HG03565 (cell line): ENCODE measurements at regions not wholly inside any gene's neighbourhood (a gene's known extent, or its start where the extent isn't known, plus 50 kb on each side); places are given as distances from the start of the nearest gene placed in this dataset.

Experiments
- ATAC-seq: cut with Tn5 transposase; IDR thresholded peaks from one replicate; pipeline ENCODE4 v1.9.1; 2021; ENCODE audit warnings: mild to moderate bottlenecking, moderate library complexity; ENCODE audit not compliant: unreplicated experiment

GRCh38 chr20:12414446-12415274, 497.0 kb downstream of the BTBD3 start:
- no peak for ATAC-seq

- no peak for ATAC-seq
Measured at GRCh38 chr20:12416281-12416680, 498.6 kb downstream of the BTBD3 start.

GRCh38 chr20:12433724-12434123, 516.0 kb downstream of the BTBD3 start:
- ATAC-seq = no peak

- ATAC-seq = no peak
Measured at GRCh38 chr20:12434672-12435071, 517.0 kb downstream of the BTBD3 start.

GRCh38 chr20:12435268-12435667, 517.6 kb downstream of the BTBD3 start:
- ATAC-seq = no peak

- ATAC-seq = no peak
Measured at GRCh38 chr20:12453711-12454110, 536.0 kb downstream of the BTBD3 start.

GRCh38 chr20:12455148-12455547, 537.5 kb downstream of the BTBD3 start:
- no peak for ATAC-seq

GRCh38 chr20:12458241-12458640, 540.5 kb downstream of the BTBD3 start:
- ATAC-seq = no peak

GRCh38 chr20:12464036-12464435, 544.7 kb upstream of the SPTLC3 start:
- no peak for ATAC-seq

GRCh38 chr20:12466915-12467314, 541.9 kb upstream of the SPTLC3 start:
- no peak for ATAC-seq

- ATAC-seq = no peak
Measured at GRCh38 chr20:12467758-12468157, 541.0 kb upstream of the SPTLC3 start.

- no peak for ATAC-seq
Measured at GRCh38 chr20:12482661-12483060, 526.1 kb upstream of the SPTLC3 start.

- ATAC-seq = no peak
Measured at GRCh38 chr20:12502443-12502842, 506.3 kb upstream of the SPTLC3 start.

- no peak for ATAC-seq
Measured at GRCh38 chr20:12504779-12505178, 504.0 kb upstream of the SPTLC3 start.

GRCh38 chr20:12511499-12511898, 497.3 kb upstream of the SPTLC3 start:
- no peak for ATAC-seq

- no peak for ATAC-seq
Measured at GRCh38 chr20:12512755-12513154, 496.0 kb upstream of the SPTLC3 start.

GRCh38 chr20:12528104-12528503, 480.7 kb upstream of the SPTLC3 start:
- no peak for ATAC-seq

- no peak for ATAC-seq
Measured at GRCh38 chr20:12528591-12529041, 480.2 kb upstream of the SPTLC3 start.

- no peak for ATAC-seq
Measured at GRCh38 chr20:12531626-12532025, 477.1 kb upstream of the SPTLC3 start.

- ATAC-seq = no peak
Measured at GRCh38 chr20:12535316-12535715, 473.5 kb upstream of the SPTLC3 start.

GRCh38 chr20:12535770-12536169, 473.0 kb upstream of the SPTLC3 start:
- no peak for ATAC-seq

- no peak for ATAC-seq
Measured at GRCh38 chr20:12554426-12554825, 454.3 kb upstream of the SPTLC3 start.

GRCh38 chr20:12555369-12555768, 453.4 kb upstream of the SPTLC3 start:
- no peak for ATAC-seq
